Fibroblast of skin of right quadriceps (primary cell): ENCODE measurements at regions not wholly inside any gene's neighbourhood (a gene's known extent, or its start where the extent isn't known, plus 50 kb on each side); places are given as distances from the start of the nearest gene placed in this dataset.
"Not testable (repeated sequence)": the region's sequence is repeated elsewhere in the genome, so short reads cannot be mapped to it uniquely, and the experiment has no call there.

Source experiments
- DNase-seq: peaks from one replicate; pipeline ENCODE4 v3.0.0-alpha.2; 2013

GRCh38 chr18:49731860-49732311 lies 81.4 kb downstream of the ACAA2 start:
- no peak for DNase-seq

- DNase-seq: no peak
Observed at GRCh38 chr18:49731421-49731841, 81.9 kb downstream of the ACAA2 start.

DNA sequence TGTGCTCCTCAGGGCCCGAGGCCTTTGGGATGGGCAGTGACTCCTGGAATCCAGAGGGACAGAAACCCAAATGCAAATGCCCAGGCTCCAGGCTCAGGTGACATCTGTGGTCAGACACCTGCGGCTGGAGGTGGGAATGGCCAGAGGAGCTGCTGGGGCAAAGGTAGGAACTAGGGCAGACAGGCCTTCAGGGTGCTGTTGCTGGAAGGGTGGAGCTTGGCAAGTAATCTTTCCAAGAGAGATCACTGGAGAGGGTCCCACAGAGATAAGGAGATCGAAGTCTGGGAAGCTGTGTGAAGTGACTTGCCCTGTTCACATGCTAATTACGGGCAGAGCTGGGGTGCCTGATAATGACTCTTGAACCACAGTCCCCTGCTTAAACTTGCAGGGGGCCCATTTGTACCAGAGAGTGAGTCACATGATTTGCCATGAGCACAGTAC lies 82.4 kb downstream of the ACAA2 start:
- no peak for DNase-seq

DNA sequence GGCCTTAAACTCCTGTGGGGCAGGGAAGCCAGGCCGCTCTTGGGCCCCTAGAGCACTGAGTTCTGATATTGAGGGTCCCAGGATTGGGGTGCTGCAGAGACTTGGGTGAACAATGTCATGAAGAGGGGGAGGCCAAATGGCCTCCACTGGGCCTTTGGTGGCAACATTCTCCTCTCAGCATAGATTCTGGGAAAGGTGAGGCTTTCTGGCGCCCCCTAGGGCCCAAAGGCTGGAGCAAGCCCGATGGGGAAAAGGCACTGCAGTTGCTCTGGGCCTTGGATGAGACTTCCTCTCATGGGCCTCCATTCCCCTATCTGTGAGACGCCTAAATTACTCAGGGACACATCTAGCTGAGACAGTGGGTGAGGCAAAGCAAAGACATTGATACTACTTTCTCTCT lies 84.8 kb downstream of the ACAA2 start:
- no peak for DNase-seq

DNA sequence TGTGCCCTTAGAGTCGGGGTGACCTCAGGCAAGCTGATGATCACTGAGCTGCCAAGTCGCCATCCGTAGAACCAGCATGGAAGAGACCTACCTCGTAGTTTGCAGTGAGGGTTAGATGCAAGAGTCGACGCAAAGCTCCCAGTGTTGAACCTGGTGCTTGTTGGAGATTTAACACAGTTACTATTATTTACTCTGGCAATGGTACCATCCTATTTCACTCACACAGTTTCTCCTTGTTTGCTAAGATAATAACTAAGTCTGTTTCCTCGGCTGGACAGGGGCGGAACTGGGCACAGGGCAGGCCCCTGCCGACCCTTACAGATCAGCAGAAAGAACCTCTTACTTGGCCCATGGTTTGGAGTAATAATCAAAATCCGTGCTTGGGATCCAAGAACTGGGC lies 85.5 kb downstream of the ACAA2 start:
- DNase-seq: no peak

DNA sequence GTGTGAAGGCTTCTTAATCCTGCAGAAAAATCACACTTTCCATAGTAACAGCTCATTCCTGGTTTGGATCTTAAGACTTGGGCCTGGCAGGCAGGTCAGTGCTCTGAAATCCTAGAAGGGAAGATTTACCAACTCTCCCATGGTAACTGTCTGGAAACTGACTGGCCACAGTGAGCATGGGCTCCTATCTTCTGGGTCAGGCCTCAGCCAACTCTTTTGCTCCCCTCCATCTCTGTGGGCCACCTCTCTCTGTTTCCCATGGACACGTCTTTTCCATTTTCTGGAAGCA lies 86.7 kb downstream of the ACAA2 start:
- DNase-seq: no peak

DNA sequence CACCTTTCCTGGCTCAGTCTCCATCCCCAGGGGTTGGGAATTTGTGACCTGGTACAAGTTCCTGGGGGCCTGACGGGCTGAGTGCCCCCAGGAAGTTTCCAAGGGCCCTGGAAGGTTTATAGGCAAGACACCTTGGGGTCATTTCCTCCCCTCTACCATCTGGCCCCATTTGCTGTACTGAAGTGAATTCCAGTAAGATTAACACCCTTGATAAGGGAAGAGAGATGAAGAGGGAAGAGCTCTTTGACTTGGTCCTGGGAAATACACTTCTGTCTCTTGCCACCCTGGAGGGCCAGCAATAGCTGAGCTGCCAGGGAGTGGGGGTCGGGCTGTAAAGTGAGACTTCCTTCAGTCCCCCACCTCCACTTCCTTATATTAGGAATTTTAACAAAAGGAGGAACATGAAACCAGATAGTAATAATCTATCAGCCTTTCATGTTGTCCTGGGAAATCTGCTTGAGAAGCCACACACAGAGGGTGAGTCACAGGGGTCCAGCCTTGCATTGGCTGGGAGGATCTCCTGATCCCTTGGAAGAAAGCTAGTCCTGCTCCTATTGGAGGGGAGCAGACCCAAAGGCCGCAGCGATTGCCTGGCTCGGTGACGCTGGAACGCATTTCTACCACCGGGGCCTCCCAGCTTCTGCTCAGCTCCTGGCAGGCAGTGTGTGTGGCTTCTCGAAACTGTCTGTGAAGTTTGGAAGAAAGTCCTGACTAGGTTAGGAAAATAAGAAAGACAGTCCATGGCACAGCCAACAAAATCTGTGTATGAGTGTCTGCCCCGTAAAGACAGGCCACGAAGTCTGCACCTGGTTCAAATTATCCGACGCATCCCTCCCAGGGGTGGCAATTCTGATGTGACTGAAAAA lies 87.3 kb downstream of the ACAA2 start:
- DNase-seq: peak; percentile 99

DNA sequence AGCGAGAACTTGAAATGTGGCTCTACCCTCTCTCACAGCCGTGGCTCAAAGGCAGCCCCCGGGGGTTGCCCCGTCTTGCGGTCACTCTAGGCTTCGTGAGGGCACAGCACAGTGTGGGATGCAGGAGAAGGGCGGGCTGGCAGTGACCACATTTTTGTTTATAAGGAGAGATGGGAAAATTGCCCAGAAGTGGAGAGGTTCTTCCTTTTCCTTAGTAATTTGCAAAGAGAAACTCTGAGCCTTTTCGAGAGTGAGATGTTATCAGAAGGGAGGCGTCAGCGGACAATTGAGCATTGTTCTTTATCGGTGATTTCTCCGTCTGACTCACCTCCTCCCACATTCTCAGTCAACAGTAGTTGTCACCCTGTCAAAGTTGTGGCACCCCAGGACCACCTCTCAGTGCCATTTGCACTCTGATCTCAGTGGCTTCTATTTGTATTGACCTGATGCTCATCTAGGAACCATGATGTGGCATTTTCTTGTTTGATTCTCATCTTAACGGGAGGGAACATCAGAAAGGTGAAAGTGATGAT lies 89.6 kb downstream of the ACAA2 start:
- no peak for DNase-seq

GRCh38 chr18:49722477-49722876 lies 90.9 kb downstream of the ACAA2 start:
- no peak for DNase-seq

- DNase-seq: no peak
Observed at GRCh38 chr18:49721981-49722380, 91.4 kb downstream of the ACAA2 start.

GRCh38 chr18:49720944-49721343 lies 92.4 kb downstream of the ACAA2 start:
- DNase-seq: not testable (repeated sequence)

- DNase-seq: no peak
Observed at GRCh38 chr18:49717617-49718016, 95.7 kb downstream of the ACAA2 start.

GRCh38 chr18:49716035-49716434 lies 97.3 kb downstream of the ACAA2 start:
- DNase-seq: no peak

- no peak for DNase-seq
Observed at GRCh38 chr18:49709347-49709690, 104.0 kb downstream of the ACAA2 start.

GRCh38 chr18:49708662-49709346 lies 104.5 kb downstream of the ACAA2 start:
- no peak for DNase-seq

GRCh38 chr18:49707599-49707998 lies 105.7 kb downstream of the ACAA2 start:
- no peak for DNase-seq

DNA sequence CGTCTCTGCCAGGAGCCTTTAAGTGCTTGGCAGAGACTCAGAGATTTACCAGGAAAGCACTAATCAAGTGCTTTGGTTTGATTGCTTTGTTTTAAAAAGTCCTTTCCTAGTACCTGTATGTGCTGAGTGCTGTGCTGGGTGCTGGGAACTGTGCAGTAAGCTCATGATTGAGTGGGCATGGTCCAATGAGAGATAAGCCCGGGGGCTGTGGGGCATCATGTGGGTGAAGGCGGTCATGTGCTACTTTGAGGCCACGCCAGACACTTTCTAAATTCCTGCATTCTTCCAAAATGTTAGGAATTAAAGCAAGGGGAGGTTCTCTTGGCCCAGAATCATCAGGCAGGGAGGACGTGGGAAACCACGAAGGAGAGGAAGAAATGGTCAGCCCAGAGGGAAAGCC lies 109.0 kb downstream of the ACAA2 start:
- no peak for DNase-seq

- no peak for DNase-seq
Observed at GRCh38 chr18:49701190-49701589, 112.1 kb downstream of the ACAA2 start.

- DNase-seq: no peak
Observed at GRCh38 chr18:49699303-49699702, 114.0 kb downstream of the ACAA2 start.

GRCh38 chr18:49698525-49699025 lies 114.8 kb downstream of the ACAA2 start:
- no peak for DNase-seq

- peak; percentile 44 for DNase-seq
Observed at GRCh38 chr18:49697757-49698524, 115.4 kb downstream of the ACAA2 start.

DNA sequence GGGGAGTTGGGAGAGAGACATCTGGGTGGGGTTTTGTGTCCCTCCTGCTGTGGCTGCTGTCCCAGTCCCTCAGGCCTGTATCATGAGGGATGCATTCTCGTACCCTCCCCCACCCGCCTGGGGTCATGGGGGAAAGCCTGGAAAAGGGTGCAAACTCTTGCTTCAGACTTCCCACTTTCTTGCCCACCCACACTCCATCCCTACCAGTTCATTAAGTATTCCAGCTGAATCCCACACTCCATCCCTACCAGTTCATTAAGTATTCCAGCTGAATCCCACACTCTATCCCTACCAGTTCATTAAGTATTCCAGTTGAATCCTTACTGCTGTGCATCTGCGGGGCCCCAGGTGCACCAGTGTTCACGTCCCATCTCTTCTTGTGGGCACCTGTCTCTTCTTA lies 116.3 kb downstream of the ACAA2 start:
- no peak for DNase-seq

DNA sequence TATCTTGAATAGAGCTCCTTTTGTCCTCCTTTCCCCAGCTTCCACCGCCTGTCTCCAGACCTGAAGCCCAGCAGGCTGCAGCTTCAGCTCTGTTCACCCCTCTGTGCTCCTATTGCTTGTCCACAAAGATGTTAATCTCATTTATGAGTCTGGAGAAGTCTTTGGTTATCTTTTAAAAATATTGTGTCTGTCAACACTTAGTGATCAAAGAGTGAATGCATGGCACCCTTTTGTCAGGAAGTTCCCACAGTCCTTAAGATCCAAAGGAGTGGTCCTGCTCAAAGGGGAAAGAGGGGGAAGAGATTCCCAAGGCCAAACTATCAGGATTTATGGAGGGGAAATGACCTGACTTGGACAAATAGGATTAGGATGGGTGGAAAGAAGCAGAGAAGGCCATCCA lies 118.9 kb downstream of the ACAA2 start:
- no peak for DNase-seq

- DNase-seq: no peak
Observed at GRCh38 chr18:49693717-49694005, 119.7 kb downstream of the ACAA2 start.
